ENCODE measurements at regions not wholly inside any gene's neighbourhood (a gene's known extent, or its start where the extent isn't known, plus 50 kb on each side); places are given as distances from the start of the nearest gene placed in this dataset.

DNA sequence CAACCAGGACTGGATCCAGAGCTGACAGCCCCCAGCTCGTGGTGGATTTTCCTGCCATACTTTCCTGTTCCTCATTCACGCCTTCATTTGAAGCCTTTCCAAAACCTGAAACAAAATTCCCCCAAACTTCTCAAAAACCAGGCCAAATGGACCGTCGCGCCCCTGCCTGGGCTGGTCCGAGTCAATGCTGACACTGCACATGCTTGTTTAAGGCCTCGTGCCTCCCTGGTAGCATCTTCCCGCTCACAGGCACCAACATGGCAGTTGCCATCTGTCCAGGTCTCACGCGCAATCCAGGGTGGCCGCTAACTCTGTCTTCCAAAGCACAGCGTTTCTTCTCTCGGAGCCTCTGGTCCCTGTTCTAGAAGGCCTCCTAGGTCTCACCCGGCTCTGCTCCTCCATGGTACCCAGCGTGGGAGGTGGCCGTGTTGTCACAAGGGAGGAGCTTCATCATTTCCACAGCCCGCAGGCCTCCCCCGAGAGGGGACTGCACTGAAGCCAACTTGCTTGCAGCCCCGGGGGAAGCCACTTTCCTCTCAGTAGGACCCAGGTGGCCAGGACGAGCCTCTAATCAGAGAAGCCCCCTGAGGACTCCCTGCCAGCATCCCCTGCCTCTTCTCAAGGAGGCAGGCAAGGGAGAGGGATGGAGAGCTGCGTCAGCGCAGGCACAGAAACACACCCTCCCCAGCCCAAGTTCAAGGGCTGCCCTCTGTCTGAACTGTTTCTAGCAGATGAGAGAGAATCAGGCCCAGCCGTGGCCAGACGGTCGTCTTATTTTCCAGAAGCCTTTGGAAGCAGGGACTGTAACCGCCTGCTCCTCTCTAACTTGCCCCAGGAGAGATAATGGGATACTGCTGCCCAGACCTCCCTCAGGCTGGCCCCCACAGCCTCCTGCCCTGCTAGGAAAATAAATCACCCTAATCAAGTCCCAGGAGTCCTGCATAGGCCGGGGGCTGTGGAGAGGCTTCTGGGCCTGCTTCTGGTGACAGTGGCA lies 152.8 kb upstream of the TLE3 start:
- peaks cover 0 to 25% (median 11%) of the 10 kb centered on the region in 4 donors for H3K4me1 ChIP-seq
- H3K4me3 ChIP-seq: no peak overlapping the region
- TF ChIP-seq POLR2A (IDR thresholded peaks at IDR 0.05) (no peak), CTCF (IDR thresholded peaks at IDR 0.05) (no peak)
- H3K27me3 ChIP-seq: no peaks in the 10 kb centered on the region
- no peaks in the 10 kb centered on the region for H3K36me3 ChIP-seq
- H3K27ac ChIP-seq: no peak overlapping the region
- DNase-seq: no peak
- no peaks in the 10 kb centered on the region for H3K9me3 ChIP-seq

- H3K4me3 ChIP-seq: no peak overlapping the region
- TF ChIP-seq CTCF (IDR thresholded peaks at IDR 0.05) (no peak), POLR2A (IDR thresholded peaks at IDR 0.05) (no peak)
- H3K36me3 ChIP-seq: no peaks in the 10 kb centered on the region
- no peak for DNase-seq
- H3K27me3 ChIP-seq: no peaks in the 10 kb centered on the region
- peaks cover 0 to 25% (median 11%) of the 10 kb centered on the region in 4 donors for H3K4me1 ChIP-seq
- H3K27ac ChIP-seq: no peak overlapping the region
- H3K9me3 ChIP-seq: no peaks in the 10 kb centered on the region
These were observed 151.9 kb upstream of the TLE3 start for GRCh38 chr15:70249616-70250015.

DNA sequence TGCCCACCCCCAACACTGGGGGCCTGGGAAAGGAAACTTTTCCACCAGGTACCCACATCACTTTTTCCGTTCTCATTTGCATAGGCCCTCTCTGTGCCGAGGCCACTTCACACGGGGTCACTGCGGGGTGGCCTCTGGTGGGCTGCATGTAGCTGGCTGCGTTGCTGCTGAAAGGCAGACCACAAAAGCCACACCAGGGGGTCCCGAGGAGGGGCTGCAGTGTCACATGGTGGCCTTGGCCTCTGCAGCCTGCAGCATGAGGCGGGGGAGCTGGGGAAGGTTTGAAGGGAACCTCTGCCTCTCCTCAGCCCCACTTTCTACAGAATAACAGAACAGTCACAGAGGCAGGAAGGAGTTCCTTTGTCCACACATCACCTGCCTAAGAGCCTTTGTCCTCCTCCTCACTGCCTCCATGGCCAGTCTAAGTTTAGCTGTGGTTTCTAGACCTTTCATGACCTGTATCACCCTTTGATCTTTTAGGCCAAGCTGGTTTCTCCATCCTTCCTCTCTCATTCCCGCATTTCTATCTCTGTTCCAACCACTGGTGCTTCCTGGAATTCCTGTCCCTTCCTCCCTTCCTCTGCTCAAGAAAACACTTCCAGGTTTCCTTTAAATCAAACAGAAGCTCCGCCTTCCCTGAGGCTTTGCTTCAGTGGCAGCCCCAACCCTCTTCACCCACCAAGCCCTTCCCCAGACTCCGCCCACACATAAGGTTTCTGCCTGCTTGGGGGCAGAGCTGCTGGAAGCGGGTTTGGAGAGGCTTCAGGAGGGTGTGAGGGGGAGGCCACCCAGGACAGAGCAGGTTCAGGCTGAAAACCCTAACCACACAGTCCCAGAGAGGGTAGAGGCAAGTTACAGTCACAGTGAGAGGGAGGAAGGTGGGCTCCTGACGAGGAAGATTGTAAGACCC lies 150.7 kb upstream of the TLE3 start:
- Histone ChIP-seq H3K4me1 (peaks cover 0 to 25% (median 11%) of the 10 kb centered on the region in 4 donors), H3K9me3 (no peaks in the 10 kb centered on the region), H3K4me3 (no peak overlapping the region), H3K27me3 (no peaks in the 10 kb centered on the region), H3K27ac (peak overlapping the region in 1 of 4 donors; percentile 18), H3K36me3 (no peaks in the 10 kb centered on the region)
- DNase-seq: no peak
- no peak for TF ChIP-seq POLR2A (IDR thresholded peaks at IDR 0.05)
- no peak for TF ChIP-seq CTCF (IDR thresholded peaks at IDR 0.05)

DNA sequence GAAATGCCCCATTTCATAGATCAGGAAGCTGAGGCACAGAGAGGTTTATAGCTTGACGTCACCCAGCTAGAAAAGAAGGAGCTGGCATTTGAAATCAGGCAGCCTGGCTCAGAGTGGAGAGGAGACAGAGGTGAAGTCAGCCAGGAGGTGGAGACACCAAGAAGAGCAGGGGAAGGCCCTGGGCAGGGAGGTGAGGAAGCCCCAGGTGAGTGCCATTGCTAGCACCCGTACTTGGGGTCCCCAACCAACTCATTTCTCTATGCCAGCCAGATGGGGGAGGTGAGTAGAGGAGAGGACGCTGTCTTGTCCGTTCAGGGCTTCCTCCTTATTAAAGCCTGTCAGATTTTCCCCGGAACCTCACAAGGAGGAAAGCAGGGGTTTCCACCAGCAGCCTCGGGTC lies 149.6 kb upstream of the TLE3 start:
- peaks cover 0 to 25% (median 11%) of the 10 kb centered on the region in 4 donors for H3K4me1 ChIP-seq
- TF ChIP-seq POLR2A (IDR thresholded peaks at IDR 0.05) (no peak), CTCF (IDR thresholded peaks at IDR 0.05) (no peak)
- no peak overlapping the region for H3K4me3 ChIP-seq
- peak in 1 of 3 donors; percentile 46 for DNase-seq
- H3K9me3 ChIP-seq: no peaks in the 10 kb centered on the region
- no peaks in the 10 kb centered on the region for H3K36me3 ChIP-seq
- H3K27me3 ChIP-seq: no peaks in the 10 kb centered on the region
- H3K27ac ChIP-seq: peak overlapping the region in 1 of 4 donors; percentile 18

DNA sequence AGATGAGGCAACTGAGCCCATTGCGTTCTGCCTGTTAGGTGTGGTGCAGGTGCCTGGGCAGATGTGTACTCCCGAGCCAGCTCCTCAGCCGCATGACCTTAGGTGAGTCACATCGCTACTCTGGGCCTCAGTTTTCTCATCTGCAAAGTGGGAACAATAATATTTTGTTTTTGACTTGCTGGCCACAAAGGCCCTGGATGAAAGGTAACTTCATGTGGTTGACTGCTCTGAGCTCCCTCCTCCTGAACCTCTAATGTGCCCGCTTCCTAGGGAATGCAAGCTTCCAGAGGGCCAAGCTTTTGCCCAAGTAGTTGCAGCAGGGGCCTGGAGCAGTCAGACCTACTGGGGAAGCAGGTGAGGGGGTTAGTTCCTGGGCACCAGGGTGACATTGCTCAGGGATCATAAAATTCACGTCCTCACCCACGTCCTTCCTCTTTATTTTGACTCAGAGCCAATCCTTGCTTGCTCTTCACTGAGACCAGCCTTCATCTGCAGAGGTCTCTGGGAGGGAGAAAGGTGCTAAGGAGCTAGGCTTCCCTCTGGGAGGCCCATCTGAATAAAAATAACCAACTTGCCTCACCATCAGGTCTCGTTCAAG lies 149.0 kb upstream of the TLE3 start:
- Histone ChIP-seq H3K36me3 (no peaks in the 10 kb centered on the region), H3K9me3 (no peaks in the 10 kb centered on the region), H3K27me3 (no peaks in the 10 kb centered on the region), H3K4me1 (peaks cover 0 to 23% (median 11%) of the 10 kb centered on the region in 4 donors), H3K4me3 (no peak overlapping the region), H3K27ac (peak overlapping the region in 1 of 4 donors; percentile 14)
- no peak for TF ChIP-seq POLR2A (IDR thresholded peaks at IDR 0.05)
- TF ChIP-seq CTCF (IDR thresholded peaks at IDR 0.05): no peak
- DNase-seq: peak in 1 of 3 donors; percentile 10
